OCI-LY7 (cell line): ENCODE measurements at regions not wholly inside any gene's neighbourhood (a gene's known extent, or its start where the extent isn't known, plus 50 kb on each side); places are given as distances from the start of the nearest gene placed in this dataset.

Experiments used
- BruUV-seq: library from RNA; stranded (reverse); fragments of 400-500 nt; replicated peaks from 2 replicates; lab custom pipeline; 2021; lab: Mats Ljungman, UMichigan
- CTCF ChIA-PET: fragments of 300-600 bp; sonication (Branson Sonifier 250); formaldehyde crosslinking; loops from one replicate; lab custom pipeline; 2022; ENCODE audit warnings: antibody characterized with exemption; ENCODE audit not compliant: unreplicated experiment; lab: Charles Lee
- POLR2A ChIA-PET: fragments of 300-600 bp; sonication (Branson Sonifier 250); formaldehyde crosslinking; loops from one replicate; lab custom pipeline; 2022; ENCODE audit warnings: antibody characterized with exemption; lab: Charles Lee
- DNase-seq: peaks from one replicate; pipeline ENCODE4 v3.0.0-alpha.2; 2015; ENCODE audit warnings: low spot score
- H2AFZ ChIP-seq: fragments of 200-600 bp; sonication (generic), shearing (Covaris generic); 2 replicates; pipeline ENCODE4 v1.6.1; 2014; ENCODE audit warnings: mild to moderate bottlenecking, antibody characterized with exemption, low read length, moderate library complexity
- H3K27ac ChIP-seq: fragments of 200-600 bp; sonication (generic); 2 replicates; pipeline ENCODE4 v1.5.1; 2014; ENCODE audit warnings: mixed run types, low read depth, mild to moderate bottlenecking, moderate library complexity, low read length, inconsistent platforms; ENCODE audit not compliant: poor library complexity, severe bottlenecking
- H3K36me3 ChIP-seq: fragments of 200-600 bp; sonication (generic); 2 replicates; pipeline ENCODE4 v1.6.1; 2014; ENCODE audit warnings: mild to moderate bottlenecking, antibody characterized with exemption, low read length, moderate library complexity, mixed read lengths; ENCODE audit not compliant: insufficient read depth
- H3K4me1 ChIP-seq: fragments of 200-600 bp; sonication (generic); 2 replicates; pipeline ENCODE4 v1.5.1; 2014; ENCODE audit warnings: mild to moderate bottlenecking, low read length; ENCODE audit not compliant: insufficient read depth, poor library complexity, severe bottlenecking
- H3K4me2 ChIP-seq: fragments of 200-600 bp; sonication (generic); 2 replicates; pipeline ENCODE4 v1.6.1; 2014; ENCODE audit warnings: mild to moderate bottlenecking, low read length
- H3K4me3 ChIP-seq: fragments of 200-600 bp; sonication (generic); 2 replicates; pipeline ENCODE4 v1.5.1; 2014; ENCODE audit warnings: mild to moderate bottlenecking, low read depth, low read length; ENCODE audit not compliant: poor library complexity, severe bottlenecking
- H3K79me2 ChIP-seq: fragments of 200-600 bp; sonication (generic); 2 replicates; pipeline ENCODE4 v1.6.1; 2016; ENCODE audit warnings: low read depth, mild to moderate bottlenecking, low read length, moderate library complexity, mixed read lengths; ENCODE audit not compliant: insufficient read depth
- H3K9me2 ChIP-seq: fragments of 200-600 bp; sonication (generic); 2 replicates; pipeline ENCODE4 v1.6.1; 2016; ENCODE audit warnings: mild to moderate bottlenecking, low read length, mixed read lengths; ENCODE audit not compliant: insufficient read depth
- H3K9me3 ChIP-seq: fragments of 200-600 bp; sonication (generic); 2 replicates; pipeline ENCODE4 v1.6.1; 2014; ENCODE audit warnings: mild to moderate bottlenecking, mixed run types, low read length, mixed read lengths
- H4K20me1 ChIP-seq: fragments of 200-600 bp; sonication (generic); 2 replicates; pipeline ENCODE4 v1.6.1; 2014; ENCODE audit warnings: mild to moderate bottlenecking, antibody characterized with exemption, low read length, moderate library complexity, mixed read lengths; ENCODE audit not compliant: insufficient read depth
- CTCF ChIP-seq: fragments of 200-600 bp; sonication (generic); conservative IDR thresholded peaks from 2 replicates; pipeline ENCODE4 v1.5.1; 2014; ENCODE audit warnings: mild to moderate bottlenecking, antibody characterized with exemption, low read length, moderate library complexity, mixed read lengths
- EZH2phosphoT487 ChIP-seq: fragments of 200-600 bp; sonication (generic); IDR thresholded peaks from 2 replicates; pipeline ENCODE4 v1.6.1; 2018; ENCODE audit warnings: low read depth, borderline replicate concordance, mild to moderate bottlenecking, mixed run types, antibody characterized with exemption, low read length, moderate library complexity, mixed read lengths
- intact Hi-C: fragments of 100-400 bp; cut with micrococcal nuclease; formaldehyde crosslinking; loops from one replicate; pipeline ENCODE4 v1.10.0; 2022; ENCODE audit not compliant: unreplicated experiment

GRCh38 chr7:156251861-156252260, 388.7 kb upstream of the RNF32 start:
- no peak overlapping the region for H3K4me2 ChIP-seq
- H3K9me2 ChIP-seq = no peaks in the 10 kb centered on the region
- no peak overlapping the region for H3K4me3 ChIP-seq
- H3K4me1 ChIP-seq = no peaks in the 10 kb centered on the region
- no peak overlapping the region for H2AFZ ChIP-seq
- POLR2A ChIA-PET = no interaction called here
- TF ChIP-seq CTCF (no peak), EZH2phosphoT487 (no peak)
- H3K27ac ChIP-seq = no peak overlapping the region
- CTCF ChIA-PET = no interaction called here
- H3K9me3 ChIP-seq = no peaks in the 10 kb centered on the region
- no TSS peak for BruUV-seq
- intact Hi-C loops = no loop called here
- no peaks in the 10 kb centered on the region for H4K20me1 ChIP-seq
- no peaks in the 10 kb centered on the region for H3K79me2 ChIP-seq
- no peak for DNase-seq
- H3K36me3 ChIP-seq = no peaks in the 10 kb centered on the region

- H3K4me2 ChIP-seq = no peak overlapping the region
- intact Hi-C loops = no loop called here
- H3K27ac ChIP-seq = no peak overlapping the region
- H2AFZ ChIP-seq = no peak overlapping the region
- H3K4me1 ChIP-seq = no peaks in the 10 kb centered on the region
- no TSS peak for BruUV-seq
- no peaks in the 10 kb centered on the region for H3K9me2 ChIP-seq
- CTCF ChIA-PET = no interaction called here
- no peaks in the 10 kb centered on the region for H3K36me3 ChIP-seq
- DNase-seq = no peak
- no peaks in the 10 kb centered on the region for H4K20me1 ChIP-seq
- no peaks in the 10 kb centered on the region for H3K79me2 ChIP-seq
- TF ChIP-seq CTCF (no peak), EZH2phosphoT487 (no peak)
- H3K4me3 ChIP-seq = no peak overlapping the region
- POLR2A ChIA-PET = no interaction called here
- no peaks in the 10 kb centered on the region for H3K9me3 ChIP-seq
Measured at GRCh38 chr7:156240532-156240931, 400.0 kb upstream of the RNF32 start.

GRCh38 chr7:156238366-156239133, 402.0 kb upstream of the RNF32 start:
- DNase-seq = no peak
- TF ChIP-seq EZH2phosphoT487 (no peak), CTCF (no peak)
- no peak overlapping the region for H3K27ac ChIP-seq
- H2AFZ ChIP-seq = no peak overlapping the region
- no peaks in the 10 kb centered on the region for H3K36me3 ChIP-seq
- intact Hi-C loops = no loop called here
- ChIA-PET POLR2A (no interaction called here), CTCF (no interaction called here)
- no TSS peak for BruUV-seq
- no peaks in the 10 kb centered on the region for H4K20me1 ChIP-seq
- H3K9me3 ChIP-seq = no peaks in the 10 kb centered on the region
- H3K4me1 ChIP-seq = no peaks in the 10 kb centered on the region
- H3K9me2 ChIP-seq = no peaks in the 10 kb centered on the region
- H3K4me2 ChIP-seq = no peak overlapping the region
- no peaks in the 10 kb centered on the region for H3K79me2 ChIP-seq
- H3K4me3 ChIP-seq = no peak overlapping the region
